ENCODE measurements at regions not wholly inside any gene's neighbourhood (a gene's known extent, or its start where the extent isn't known, plus 50 kb on each side); places are given as distances from the start of the nearest gene placed in this dataset.

- no peak for TF ChIP-seq CTCF (IDR thresholded peaks at IDR 0.05)
- TF ChIP-seq POLR2A (IDR thresholded peaks at IDR 0.05), result no peak
These were observed 89.7 kb upstream of the RUNX1 start for GRCh38 chr21:35138665-35139381.
